Progenitor cell of endocrine pancreas (in vitro differentiated cells): ENCODE measurements at regions not wholly inside any gene's neighbourhood (a gene's known extent, or its start where the extent isn't known, plus 50 kb on each side); places are given as distances from the start of the nearest gene placed in this dataset.
"Not testable (repeated sequence)": the region's sequence is repeated elsewhere in the genome, so short reads cannot be mapped to it uniquely, and the experiment has no call there.

Experiments
- DNase-seq: peaks from one replicate; pipeline ENCODE4 v3.0.0; 2021; ENCODE audit warnings: low spot score; ENCODE audit not compliant: unreplicated experiment
- H3K27ac Mint-ChIP-seq: 2 replicates; pipeline ENCODE4 v1.8.0; 2021; ENCODE audit warnings: mild to moderate bottlenecking, moderate library complexity, mixed read lengths
- H3K27me3 Mint-ChIP-seq: 2 replicates; pipeline ENCODE4 v1.8.0; 2021; ENCODE audit warnings: mixed read lengths
- H3K36me3 Mint-ChIP-seq: 2 replicates; pipeline ENCODE4 v1.8.0; 2022; ENCODE audit warnings: mixed read lengths; ENCODE audit not compliant: insufficient read depth
- H3K4me1 Mint-ChIP-seq: 2 replicates; pipeline ENCODE4 v1.8.0; 2021; ENCODE audit warnings: low read depth, mixed read lengths
- H3K4me3 Mint-ChIP-seq: 2 replicates; pipeline ENCODE4 v1.8.0; 2021; ENCODE audit warnings: low read depth, mild to moderate bottlenecking, moderate library complexity, mixed read lengths
- H3K9me3 Mint-ChIP-seq: 2 replicates; pipeline ENCODE4 v1.8.0; 2021; ENCODE audit warnings: low read depth, mixed read lengths
- TF ChIP-seq, protein P1 (sequence below): fragments of 200-600 bp; sonication (generic); IDR thresholded peaks from one replicate; pipeline ENCODE4 v1.5.0; 2021; ENCODE audit warnings: antibody characterized with exemption, mild to moderate bottlenecking; ENCODE audit not compliant: unreplicated experiment

DNA sequence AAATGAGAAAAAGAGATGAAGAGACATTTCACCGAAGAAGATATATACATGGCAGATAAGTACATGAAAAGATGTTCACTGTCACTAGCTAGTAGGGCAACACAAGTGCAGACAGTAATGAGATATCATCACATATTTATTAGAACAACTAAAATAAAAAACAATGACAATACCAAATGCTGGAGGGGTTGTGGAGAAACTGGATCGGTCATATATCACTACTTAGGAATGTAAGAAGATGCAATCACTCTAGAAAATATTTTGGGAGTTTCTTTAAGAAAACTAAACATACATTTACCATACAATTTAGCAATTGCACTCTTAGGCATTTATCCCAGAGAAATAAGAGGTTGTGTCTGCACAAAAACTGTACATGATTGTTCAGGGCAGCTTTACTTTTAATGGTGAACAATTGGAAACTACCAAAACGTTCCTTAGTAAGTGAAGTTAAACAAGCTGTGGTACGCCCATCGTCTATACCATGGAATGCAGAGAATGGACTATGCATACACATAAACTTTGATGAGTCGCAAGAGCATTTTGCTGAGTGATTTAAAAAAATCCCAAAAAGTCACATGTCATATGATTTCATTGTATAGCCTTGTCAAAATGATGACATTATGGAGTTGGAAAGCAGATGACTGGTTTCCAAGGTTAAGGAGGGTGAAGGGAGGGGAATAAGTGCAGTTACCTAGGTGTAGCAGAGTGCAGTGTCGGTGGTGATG is 149.0 kb upstream of the UBE3A start:
- Mint-ChIP-seq H3K27me3 (no peaks in the 10 kb centered on the region), H3K27ac (peak overlapping the region; percentile 15), H3K9me3 (peaks cover 32% of the 10 kb centered on the region), H3K36me3 (peaks cover 3% of the 10 kb centered on the region), H3K4me3 (no peak overlapping the region), H3K4me1 (no peaks in the 10 kb centered on the region)
- DNase-seq, result no peak
- TF ChIP-seq, protein P1, sequence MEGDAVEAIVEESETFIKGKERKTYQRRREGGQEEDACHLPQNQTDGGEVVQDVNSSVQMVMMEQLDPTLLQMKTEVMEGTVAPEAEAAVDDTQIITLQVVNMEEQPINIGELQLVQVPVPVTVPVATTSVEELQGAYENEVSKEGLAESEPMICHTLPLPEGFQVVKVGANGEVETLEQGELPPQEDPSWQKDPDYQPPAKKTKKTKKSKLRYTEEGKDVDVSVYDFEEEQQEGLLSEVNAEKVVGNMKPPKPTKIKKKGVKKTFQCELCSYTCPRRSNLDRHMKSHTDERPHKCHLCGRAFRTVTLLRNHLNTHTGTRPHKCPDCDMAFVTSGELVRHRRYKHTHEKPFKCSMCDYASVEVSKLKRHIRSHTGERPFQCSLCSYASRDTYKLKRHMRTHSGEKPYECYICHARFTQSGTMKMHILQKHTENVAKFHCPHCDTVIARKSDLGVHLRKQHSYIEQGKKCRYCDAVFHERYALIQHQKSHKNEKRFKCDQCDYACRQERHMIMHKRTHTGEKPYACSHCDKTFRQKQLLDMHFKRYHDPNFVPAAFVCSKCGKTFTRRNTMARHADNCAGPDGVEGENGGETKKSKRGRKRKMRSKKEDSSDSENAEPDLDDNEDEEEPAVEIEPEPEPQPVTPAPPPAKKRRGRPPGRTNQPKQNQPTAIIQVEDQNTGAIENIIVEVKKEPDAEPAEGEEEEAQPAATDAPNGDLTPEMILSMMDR, result no peak

DNA sequence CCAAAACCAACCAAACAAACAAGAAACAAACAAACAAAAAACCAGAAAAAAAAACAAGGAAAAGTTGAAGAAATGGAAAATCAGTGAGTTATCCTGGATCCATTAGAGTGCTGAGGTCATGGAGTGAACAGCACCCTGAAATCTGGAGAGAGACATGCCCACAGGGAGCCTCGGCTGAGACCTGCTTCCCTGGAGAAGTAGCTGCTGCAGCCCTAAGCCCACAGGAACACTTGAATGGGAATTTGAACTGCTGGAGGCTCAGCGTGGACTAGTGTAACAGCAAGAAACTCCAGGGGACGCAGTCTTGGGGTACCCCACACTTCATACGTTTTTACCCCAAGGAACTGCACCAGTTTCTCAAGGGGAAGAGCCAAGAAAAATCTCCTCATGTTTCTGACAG is 144.1 kb upstream of the UBE3A start:
- no peak for DNase-seq
- no peaks in the 10 kb centered on the region for H3K27me3 Mint-ChIP-seq
- TF ChIP-seq, protein P1, result no peak
- H3K4me1 Mint-ChIP-seq, result no peaks in the 10 kb centered on the region
- H3K9me3 Mint-ChIP-seq, result peaks cover 14% of the 10 kb centered on the region
- no peak overlapping the region for H3K4me3 Mint-ChIP-seq
- H3K36me3 Mint-ChIP-seq, result peaks cover 1% of the 10 kb centered on the region
- no peak overlapping the region for H3K27ac Mint-ChIP-seq

DNA sequence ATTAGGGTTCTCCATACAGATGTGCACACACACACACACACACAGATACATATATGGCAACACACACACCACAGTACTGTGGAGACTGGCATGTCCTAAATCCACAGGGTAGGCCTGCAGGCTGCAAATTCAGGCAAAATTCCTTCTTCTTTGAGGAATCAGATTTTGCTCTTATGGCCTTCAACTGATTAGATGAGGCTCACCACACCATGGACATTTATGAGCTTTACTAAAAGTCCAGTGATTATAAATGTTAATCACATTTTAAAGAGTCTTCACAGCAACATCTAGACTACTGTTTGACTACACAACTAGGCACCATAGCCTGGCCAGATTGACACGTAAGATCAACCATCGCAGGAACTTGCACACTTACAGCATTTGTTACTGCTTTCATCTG is 140.3 kb upstream of the UBE3A start:
- Mint-ChIP-seq H3K9me3 (no peaks in the 10 kb centered on the region), H3K4me1 (no peaks in the 10 kb centered on the region), H3K27ac (no peak overlapping the region)

DNA sequence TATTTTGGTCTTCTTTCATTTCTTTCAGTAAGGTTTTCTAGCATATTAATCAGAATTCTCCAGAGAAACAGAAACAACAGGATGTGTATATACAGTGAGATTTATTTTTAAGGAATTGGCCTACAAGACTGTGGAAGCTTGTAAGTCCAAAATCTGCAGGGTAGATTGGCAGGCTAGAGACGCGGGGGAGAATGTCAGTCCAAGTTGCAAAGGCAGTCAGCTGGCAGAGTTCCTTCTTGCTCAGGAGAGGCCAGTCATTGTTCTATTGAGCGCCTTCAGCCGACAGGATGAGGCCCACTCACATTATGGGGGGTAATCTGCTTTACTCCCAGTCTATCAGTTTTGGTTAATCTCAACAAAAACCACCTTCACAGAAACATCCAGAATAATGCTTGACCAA is 133.4 kb upstream of the UBE3A start:
- Mint-ChIP-seq H3K4me1 (peaks cover 2% of the 10 kb centered on the region), H3K9me3 (no peaks in the 10 kb centered on the region), H3K36me3 (no peaks in the 10 kb centered on the region), H3K27me3 (no peaks in the 10 kb centered on the region), H3K4me3 (no peak overlapping the region), H3K27ac (no peak overlapping the region)
- TF ChIP-seq, protein P1, result no peak
- no peak for DNase-seq

More for the DNA sequence above, 140.3 kb upstream of the UBE3A start:
- DNase-seq, result no peak
- Mint-ChIP-seq H3K4me3 (no peak overlapping the region), H3K27me3 (no peaks in the 10 kb centered on the region), H3K36me3 (no peaks in the 10 kb centered on the region)
- TF ChIP-seq, protein P1, result no peak

DNA sequence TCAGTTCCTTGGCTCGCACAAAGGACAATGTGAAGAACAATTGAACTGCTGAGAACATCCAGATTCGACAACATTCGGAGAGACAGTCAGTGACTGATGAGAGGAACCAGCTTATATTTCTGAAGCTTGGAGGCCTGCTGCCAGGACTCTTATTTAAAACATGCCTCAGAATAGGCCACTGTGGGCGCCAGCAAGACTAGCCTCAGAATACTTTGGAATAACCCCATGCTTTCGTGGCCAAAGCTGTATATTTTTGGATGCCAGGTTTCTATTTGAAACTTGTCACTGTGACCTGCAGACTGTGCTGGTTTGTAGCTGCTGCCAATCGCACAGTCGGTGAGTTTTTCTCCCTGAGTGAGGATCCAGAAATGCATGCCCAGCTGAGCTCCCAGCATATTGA is 129.9 kb upstream of the UBE3A start:
- no peaks in the 10 kb centered on the region for H3K27me3 Mint-ChIP-seq
- no peak overlapping the region for H3K4me3 Mint-ChIP-seq
- TF ChIP-seq, protein P1, result no peak
- no peak for DNase-seq
- no peak overlapping the region for H3K27ac Mint-ChIP-seq
- peaks cover 4% of the 10 kb centered on the region for H3K9me3 Mint-ChIP-seq
- no peaks in the 10 kb centered on the region for H3K36me3 Mint-ChIP-seq
- peaks cover 2% of the 10 kb centered on the region for H3K4me1 Mint-ChIP-seq

DNA sequence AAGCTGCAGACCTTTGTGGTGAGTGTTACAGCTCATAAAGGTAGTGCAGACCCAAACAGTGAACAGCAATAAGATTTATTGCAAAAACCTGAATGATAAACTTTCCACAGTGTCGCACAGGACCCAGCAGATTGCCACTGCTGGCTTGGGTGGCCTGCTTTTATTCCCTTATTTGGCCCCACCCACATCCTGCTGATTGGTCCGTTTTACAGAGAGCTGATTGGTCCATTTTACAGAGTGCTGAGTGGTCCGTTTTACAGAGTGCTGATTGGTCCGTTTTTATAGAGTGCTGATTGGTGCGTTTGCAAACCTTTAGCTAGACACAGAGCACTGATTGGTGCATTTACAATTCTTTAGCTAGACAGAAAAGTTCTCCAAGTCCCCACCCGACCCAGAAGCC is 127.7 kb upstream of the UBE3A start:
- H3K4me3 Mint-ChIP-seq, H3K9me3 Mint-ChIP-seq, H3K4me1 Mint-ChIP-seq, DNase-seq, H3K27ac Mint-ChIP-seq, H3K36me3 Mint-ChIP-seq, H3K27me3 Mint-ChIP-seq: not testable (repeated sequence)
